Esophagus (tissue), 2 donors: ENCODE measurements at regions not wholly inside any gene's neighbourhood (a gene's known extent, or its start where the extent isn't known, plus 50 kb on each side); places are given as distances from the start of the nearest gene placed in this dataset.
"Not testable (repeated sequence)": the region's sequence is repeated elsewhere in the genome, so short reads cannot be mapped to it uniquely, and the experiment has no call there.

Experiments used
- H3K27ac ChIP-seq, 2 donors: one replicate each; pipeline ENCODE4 v1.5.1; 2013; ENCODE audit warnings: low read depth in 2 of 2, mild to moderate bottlenecking in 2 of 2, inconsistent platforms in 1 of 2, low read length in 1 of 2, moderate library complexity in 1 of 2
- H3K27me3 ChIP-seq, 2 donors: one replicate each; pipeline ENCODE4 v1.6.1; 2013; ENCODE audit warnings: low read length in 2 of 2, control low read depth in 1 of 2, mild to moderate bottlenecking in 1 of 2; ENCODE audit not compliant: insufficient read depth in 2 of 2, control insufficient read depth in 1 of 2
- H3K36me3 ChIP-seq, 2 donors: one replicate each; pipeline ENCODE4 v1.6.1; 2013; ENCODE audit warnings: low read length in 1 of 2; ENCODE audit not compliant: control insufficient read depth in 2 of 2, insufficient read depth in 2 of 2
- H3K4me1 ChIP-seq, 2 donors: one replicate each; pipeline ENCODE4 v1.6.1; 2013; ENCODE audit warnings: low read length in 1 of 2; ENCODE audit not compliant: control insufficient read depth in 2 of 2, insufficient read depth in 2 of 2
- H3K4me3 ChIP-seq, 2 donors: one replicate each; pipeline ENCODE4 v1.5.1; 2013; ENCODE audit warnings: low read length in 2 of 2, mild to moderate bottlenecking in 2 of 2, low read depth in 1 of 2, moderate library complexity in 1 of 2
- H3K9me3 ChIP-seq, 2 donors: one replicate each; pipeline ENCODE4 v1.6.1; 2013; ENCODE audit warnings: mild to moderate bottlenecking in 2 of 2, low read depth in 1 of 2, low read length in 1 of 2, moderate library complexity in 1 of 2; ENCODE audit not compliant: control insufficient read depth in 2 of 2, insufficient read depth in 1 of 2
- WGBS, 2 donors: extraction: QIAGEN DNeasy Blood & Tissue Kit; methylation state at CpG; one replicate each; pipeline ENCODE4 v1.1.7; 2013; 5-methylcytosine and 5-hydroxymethylcytosine counted together
- donor health status: healthy with polysubstance abuse.
- donor health status: Bipolar disorder and iron deficiency.

GRCh38 chr6:49328051-49328744 is 134.9 kb downstream of the MMUT start:
- Histone ChIP-seq H3K4me3 (no peak overlapping the region), H3K27ac (no peak overlapping the region), H3K4me1 (no peaks in the 10 kb centered on the region), H3K27me3 (no peaks in the 10 kb centered on the region), H3K36me3 (no peaks in the 10 kb centered on the region), H3K9me3 (no peaks in the 10 kb centered on the region)
- WGBS, 2 donors, result 48 to 52% methylated on average over 1 of the region's 1 CpG

GRCh38 chr6:49327571-49327970 is 135.5 kb downstream of the MMUT start:
- 90 to 95% methylated on average over 2 of the region's 2 CpGs for WGBS, 2 donors
- Histone ChIP-seq H3K4me1 (no peaks in the 10 kb centered on the region), H3K27ac (no peak overlapping the region), H3K9me3 (no peaks in the 10 kb centered on the region), H3K36me3 (no peaks in the 10 kb centered on the region), H3K27me3 (no peaks in the 10 kb centered on the region), H3K4me3 (no peak overlapping the region)

GRCh38 chr6:49327005-49327404 is 136.0 kb downstream of the MMUT start:
- no peak overlapping the region for H3K27ac ChIP-seq
- 66 to 69% methylated on average over 1 of the region's 1 CpG for WGBS, 2 donors

GRCh38 chr6:49326347-49326746 is 136.7 kb downstream of the MMUT start:
- no peak overlapping the region for H3K4me3 ChIP-seq
- no peak overlapping the region for H3K27ac ChIP-seq

More at GRCh38 chr6:49327005-49327404, 136.0 kb downstream of the MMUT start:
- Histone ChIP-seq H3K27me3 (no peaks in the 10 kb centered on the region), H3K4me1 (no peaks in the 10 kb centered on the region), H3K4me3 (no peak overlapping the region), H3K9me3 (no peaks in the 10 kb centered on the region), H3K36me3 (no peaks in the 10 kb centered on the region)

GRCh38 chr6:49325891-49326290 is 137.2 kb downstream of the MMUT start:
- H3K9me3 ChIP-seq, result no peaks in the 10 kb centered on the region
- H3K36me3 ChIP-seq, result no peaks in the 10 kb centered on the region
- 58 to 60% methylated on average over 1 of the region's 1 CpG for WGBS, 2 donors
- H3K4me1 ChIP-seq, result no peaks in the 10 kb centered on the region
- H3K27ac ChIP-seq, result no peak overlapping the region
- H3K4me3 ChIP-seq, result no peak overlapping the region
- H3K27me3 ChIP-seq, result no peaks in the 10 kb centered on the region

More at GRCh38 chr6:49326347-49326746, 136.7 kb downstream of the MMUT start:
- Histone ChIP-seq H3K4me1 (no peaks in the 10 kb centered on the region), H3K27me3 (no peaks in the 10 kb centered on the region), H3K36me3 (no peaks in the 10 kb centered on the region), H3K9me3 (no peaks in the 10 kb centered on the region)
- WGBS, 2 donors, result 5 to 8% methylated on average over 2 of the region's 2 CpGs

GRCh38 chr6:49322861-49323260 is 140.2 kb downstream of the MMUT start:
- no peaks in the 10 kb centered on the region for H3K36me3 ChIP-seq
- WGBS, 2 donors, result 69 to 77% methylated on average over 1 of the region's 1 CpG
- no peak overlapping the region for H3K4me3 ChIP-seq
- H3K27ac ChIP-seq, result no peak overlapping the region
- H3K9me3 ChIP-seq, result no peaks in the 10 kb centered on the region
- H3K4me1 ChIP-seq, result no peaks in the 10 kb centered on the region
- H3K27me3 ChIP-seq, result no peaks in the 10 kb centered on the region

GRCh38 chr6:49321561-49322072 is 141.4 kb downstream of the MMUT start:
- Histone ChIP-seq H3K4me3 (no peak overlapping the region), H3K9me3 (no peaks in the 10 kb centered on the region), H3K27ac (no peak overlapping the region), H3K27me3 (no peaks in the 10 kb centered on the region), H3K4me1 (no peaks in the 10 kb centered on the region), H3K36me3 (no peaks in the 10 kb centered on the region)
- 50 to 74% methylated on average over 2 of the region's 2 CpGs for WGBS, 2 donors

- Histone ChIP-seq H3K4me3 (no peak overlapping the region), H3K36me3 (no peaks in the 10 kb centered on the region), H3K27ac (no peak overlapping the region), H3K9me3 (no peaks in the 10 kb centered on the region), H3K27me3 (no peaks in the 10 kb centered on the region), H3K4me1 (no peaks in the 10 kb centered on the region)
- 53 to 80% methylated on average over 1 of the region's 1 CpG for WGBS, 2 donors
These were observed 158.0 kb downstream of the MMUT start for GRCh38 chr6:49305010-49305409.

GRCh38 chr6:49304393-49304792 is 158.7 kb downstream of the MMUT start:
- H3K27me3 ChIP-seq, H3K27ac ChIP-seq, H3K9me3 ChIP-seq, H3K36me3 ChIP-seq, H3K4me1 ChIP-seq, H3K4me3 ChIP-seq: not testable (repeated sequence)
- 61 to 74% methylated on average over 1 of the region's 1 CpG for WGBS, 2 donors

GRCh38 chr6:49300911-49301310 is 162.1 kb downstream of the MMUT start:
- no peaks in the 10 kb centered on the region for H3K9me3 ChIP-seq
- no peaks in the 10 kb centered on the region for H3K36me3 ChIP-seq
- H3K27me3 ChIP-seq, result no peaks in the 10 kb centered on the region
- no peaks in the 10 kb centered on the region for H3K4me1 ChIP-seq
- no peak overlapping the region for H3K27ac ChIP-seq
- H3K4me3 ChIP-seq, result no peak overlapping the region
